ENCODE measurements at regions not wholly inside any gene's neighbourhood (a gene's known extent, or its start where the extent isn't known, plus 50 kb on each side); places are given as distances from the start of the nearest gene placed in this dataset.

DNA sequence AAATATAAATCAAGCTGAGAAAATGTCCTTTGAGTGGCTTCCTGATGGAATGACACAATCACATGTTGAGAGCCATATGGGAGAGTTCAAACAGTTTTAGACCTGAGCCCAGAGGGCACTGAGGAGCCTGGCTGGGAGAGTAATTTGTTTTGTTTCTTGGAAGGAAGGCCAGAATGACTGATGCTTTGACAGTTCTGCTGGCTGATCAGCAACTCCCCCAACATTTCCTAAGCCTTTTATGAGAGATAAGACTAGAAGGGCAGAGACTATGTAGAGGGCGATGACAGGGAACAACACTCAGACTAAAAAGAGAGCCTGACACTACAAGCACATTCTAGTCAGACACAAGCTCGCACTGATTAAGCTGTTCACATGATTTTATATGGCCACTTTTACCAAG lies 169.2 kb downstream of the COX7C start:
- no peak for DNase-seq

DNA sequence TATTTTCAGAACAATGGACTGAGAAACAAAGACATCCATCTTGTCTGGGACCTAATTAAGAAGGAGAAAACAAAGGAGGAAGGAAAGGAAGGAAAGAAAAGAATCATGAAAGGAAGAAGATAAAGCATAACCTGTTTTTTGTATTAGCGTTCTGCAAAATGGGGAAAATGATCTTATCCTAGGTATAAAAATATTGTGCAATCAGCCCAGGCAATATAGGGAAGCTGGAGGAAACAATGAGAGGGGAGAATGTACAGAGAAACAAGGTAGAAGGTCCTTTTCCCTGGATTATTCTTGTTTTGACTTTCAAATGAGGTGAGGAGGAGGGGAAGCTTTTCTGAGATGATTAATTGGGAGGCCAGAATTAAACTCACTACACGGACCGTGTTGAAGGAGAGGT lies 177.9 kb downstream of the COX7C start:
- DNase-seq: no peak

DNA sequence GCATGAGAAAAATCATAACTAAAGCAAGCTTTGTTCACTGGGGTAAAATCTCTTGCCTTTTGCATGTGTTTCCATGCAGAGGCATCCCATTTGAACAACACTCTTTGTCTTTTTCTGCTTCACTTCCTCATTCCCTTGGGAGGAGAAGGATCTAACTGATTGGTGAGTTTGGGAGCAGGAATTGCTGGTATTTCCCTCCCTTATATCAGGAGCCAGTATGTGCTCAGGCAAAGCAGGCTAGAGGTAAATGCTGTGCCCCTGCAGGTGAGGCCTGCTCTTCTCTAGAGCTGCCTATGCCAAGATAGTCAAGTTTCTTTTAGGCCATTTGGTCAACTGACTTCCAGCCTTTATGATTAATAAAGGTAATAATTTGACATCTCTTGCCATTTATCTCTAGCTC lies 179.9 kb downstream of the COX7C start:
- DNase-seq: no peak

DNA sequence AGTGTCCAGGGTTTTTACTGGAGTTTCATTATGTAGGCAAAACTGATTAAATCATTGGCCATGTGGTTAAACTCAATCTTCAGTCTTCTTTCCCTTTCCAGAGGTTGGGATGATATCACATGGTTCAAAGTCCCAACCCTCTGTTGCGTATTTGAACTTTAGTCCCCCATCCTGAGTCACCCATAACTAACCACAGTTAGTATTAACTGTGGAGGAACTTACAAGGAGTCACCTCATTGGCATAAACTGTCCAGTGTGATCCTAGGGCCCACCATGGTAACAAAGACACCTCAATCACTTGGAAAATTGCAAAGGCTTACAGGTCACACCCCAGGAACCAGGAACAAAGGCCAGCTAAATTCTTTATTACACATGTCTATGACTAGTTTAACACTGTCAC lies 188.5 kb downstream of the COX7C start:
- no peak for DNase-seq

DNA sequence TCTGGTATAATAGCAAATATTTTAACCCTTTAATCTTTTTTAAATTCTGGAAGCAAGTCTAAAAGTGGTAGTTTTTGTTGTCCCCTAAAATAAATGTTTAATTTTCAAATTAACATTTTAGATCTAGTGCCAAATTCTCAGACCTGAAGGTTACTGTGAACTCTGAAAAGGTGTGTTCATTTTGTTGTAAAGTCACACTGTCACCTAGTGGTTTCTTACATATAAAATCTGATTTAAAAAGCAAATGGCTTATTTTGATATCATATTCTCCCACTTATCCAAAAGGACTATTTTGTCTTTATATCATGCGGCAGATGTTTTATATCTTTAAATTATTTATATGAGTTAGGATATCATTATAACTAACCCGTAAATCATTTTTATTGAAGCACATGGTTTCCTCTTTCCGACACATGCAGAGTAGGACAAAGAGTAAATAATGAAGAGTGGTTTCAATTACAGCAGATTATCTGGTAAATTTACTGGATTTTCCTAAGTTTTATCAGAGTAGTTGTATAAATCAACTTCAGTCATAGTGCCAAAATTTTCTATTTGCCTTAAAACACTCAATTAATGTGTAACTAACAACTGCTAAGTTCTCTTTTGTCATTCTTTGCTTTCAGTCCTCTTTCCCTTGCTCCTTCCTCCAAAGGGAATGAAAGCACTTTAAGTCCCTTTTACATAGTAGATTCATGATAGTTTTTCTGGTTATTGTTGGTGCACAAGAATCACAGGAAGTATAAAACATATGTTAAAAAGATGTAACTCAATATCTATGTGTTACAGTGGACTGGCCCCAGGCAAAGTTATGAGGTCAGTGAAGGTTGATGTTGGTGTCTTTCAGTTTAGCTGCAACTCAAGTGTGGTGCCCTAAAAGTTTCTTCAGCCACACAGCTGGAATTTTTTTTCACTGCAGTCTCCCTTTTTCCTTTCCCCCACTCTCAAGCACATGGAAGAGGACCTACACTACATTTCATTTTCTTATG lies 189.6 kb downstream of the COX7C start:
- DNase-seq: no peak

DNA sequence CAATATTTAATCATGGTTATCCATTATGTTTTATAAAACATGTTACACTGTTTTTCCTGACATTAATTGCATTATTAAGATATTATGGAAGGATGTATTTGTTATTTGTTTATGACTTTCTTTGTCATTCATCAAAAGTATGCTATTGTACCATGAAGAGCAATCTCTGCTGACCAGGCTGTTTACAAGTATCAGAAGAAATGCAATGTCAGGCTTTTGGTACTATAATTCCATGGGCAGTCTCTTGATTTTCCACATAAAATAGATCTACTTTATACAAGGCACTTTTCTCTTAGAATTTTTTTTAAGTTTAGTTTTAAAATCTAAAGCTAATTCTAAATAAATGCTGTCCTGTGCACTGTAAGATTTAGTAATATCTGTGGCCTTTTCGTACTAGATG lies 196.6 kb downstream of the COX7C start:
- no peak for DNase-seq

DNA sequence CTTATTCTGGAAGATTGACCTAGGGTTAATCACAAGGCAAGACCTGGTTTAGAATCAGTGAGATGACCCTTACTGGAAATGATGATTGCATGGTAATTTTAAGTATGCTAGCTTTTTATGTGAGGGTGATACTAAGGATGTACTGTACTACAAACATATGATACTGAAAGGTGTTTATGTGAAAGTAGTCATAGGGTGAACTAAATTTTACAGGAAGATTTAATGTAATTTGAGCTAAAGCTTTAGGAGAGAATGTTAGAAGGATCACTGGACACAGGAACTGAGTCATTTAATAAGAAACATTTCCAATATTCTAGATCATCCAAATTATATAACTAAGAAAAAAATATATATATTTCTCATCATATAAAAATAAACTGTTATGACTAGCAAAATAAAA lies 197.2 kb downstream of the COX7C start:
- DNase-seq: no peak

DNA sequence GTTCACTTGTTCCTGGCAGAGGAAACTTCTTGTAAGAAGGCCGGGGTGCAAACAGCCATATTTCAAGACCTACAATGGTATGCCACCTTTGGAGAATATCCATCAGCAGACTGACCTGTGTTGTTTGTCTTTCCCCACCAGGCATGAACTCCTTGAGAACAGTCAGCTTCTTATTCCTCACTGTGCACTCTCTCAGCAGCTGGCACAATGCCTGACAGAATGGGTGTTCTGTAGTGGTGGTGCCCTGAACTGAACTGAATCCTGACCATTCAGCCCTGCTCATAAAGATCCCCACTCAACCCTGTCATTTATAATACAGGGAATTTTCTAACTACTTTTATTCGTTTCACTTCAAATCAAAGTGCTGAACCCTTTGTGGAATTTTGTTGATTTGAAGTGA lies 206.9 kb downstream of the COX7C start:
- DNase-seq: no peak

DNA sequence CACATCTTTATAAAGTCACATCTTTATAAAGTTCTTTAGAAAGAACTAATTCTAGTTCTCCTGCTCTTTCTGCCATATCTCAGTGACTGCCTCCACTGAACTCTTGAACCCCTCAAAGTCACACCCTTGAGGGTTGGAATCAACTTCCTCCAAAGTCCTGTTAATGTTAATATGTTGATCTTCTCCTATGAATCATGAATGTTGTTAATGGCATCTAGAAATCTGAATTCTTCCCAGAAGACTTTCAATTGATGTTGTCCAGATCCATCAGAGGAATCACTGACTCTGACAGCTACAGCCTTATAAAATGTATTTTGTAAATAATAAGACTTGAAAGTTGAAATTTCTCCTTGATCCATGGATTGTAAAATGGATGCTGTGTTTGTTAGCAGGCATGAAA lies 213.4 kb downstream of the COX7C start:
- DNase-seq: no peak

DNA sequence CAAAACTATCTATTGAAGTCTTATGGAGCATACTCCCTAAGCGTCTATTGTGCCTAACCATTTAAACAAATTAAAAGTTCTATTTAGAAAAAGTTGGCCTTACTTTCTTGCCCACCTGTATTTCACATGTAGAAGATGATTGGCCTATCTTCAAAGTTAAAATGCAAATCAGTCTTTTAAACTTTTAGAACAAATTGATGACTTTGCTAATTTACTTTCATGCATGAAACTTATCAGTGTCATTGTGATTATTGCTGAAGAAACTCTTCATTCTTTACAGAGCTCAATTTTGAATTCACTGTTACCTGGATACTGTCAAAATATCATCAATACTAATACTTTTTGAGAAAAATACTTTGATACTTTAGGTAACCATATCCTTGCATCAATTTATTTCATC lies 216.1 kb downstream of the COX7C start:
- no peak for DNase-seq

DNA sequence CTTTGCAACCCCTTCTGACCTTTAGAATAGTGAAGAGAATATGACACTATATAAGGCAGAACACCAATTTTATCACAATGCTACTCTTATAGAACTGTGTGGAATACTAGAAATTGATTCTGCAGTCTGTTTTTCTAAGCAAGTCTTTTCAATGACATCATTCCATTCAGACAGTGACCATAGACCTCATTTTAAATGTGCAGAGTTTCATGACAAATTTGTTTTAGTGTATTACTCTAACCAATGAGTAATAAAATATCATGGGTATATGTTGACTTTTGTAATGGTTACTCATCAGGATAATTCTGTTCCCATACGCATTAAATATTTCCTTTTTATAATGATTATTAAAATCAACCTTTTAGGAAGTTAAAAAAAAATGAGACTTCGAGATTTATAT lies 219.9 kb downstream of the COX7C start:
- no peak for DNase-seq

DNA sequence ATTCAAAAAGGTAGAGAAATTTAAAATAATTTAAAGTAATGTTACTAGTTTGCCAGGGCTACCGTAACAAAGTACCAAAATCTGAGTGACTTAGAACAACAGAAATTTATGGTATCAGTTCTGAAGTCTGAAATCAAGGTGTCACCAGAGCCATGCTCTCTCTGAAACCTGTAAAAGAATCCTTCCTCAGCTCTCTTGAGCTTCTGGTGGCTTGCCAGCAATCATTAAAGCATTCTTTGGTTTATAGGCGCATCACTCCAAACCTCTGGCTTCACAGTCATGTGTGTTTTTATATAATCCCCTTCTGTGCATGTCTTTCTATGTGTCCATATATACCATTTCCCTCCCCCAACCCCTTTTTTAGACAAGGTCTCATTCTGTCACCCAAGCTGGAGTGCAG lies 220.3 kb downstream of the COX7C start:
- DNase-seq: no peak

DNA sequence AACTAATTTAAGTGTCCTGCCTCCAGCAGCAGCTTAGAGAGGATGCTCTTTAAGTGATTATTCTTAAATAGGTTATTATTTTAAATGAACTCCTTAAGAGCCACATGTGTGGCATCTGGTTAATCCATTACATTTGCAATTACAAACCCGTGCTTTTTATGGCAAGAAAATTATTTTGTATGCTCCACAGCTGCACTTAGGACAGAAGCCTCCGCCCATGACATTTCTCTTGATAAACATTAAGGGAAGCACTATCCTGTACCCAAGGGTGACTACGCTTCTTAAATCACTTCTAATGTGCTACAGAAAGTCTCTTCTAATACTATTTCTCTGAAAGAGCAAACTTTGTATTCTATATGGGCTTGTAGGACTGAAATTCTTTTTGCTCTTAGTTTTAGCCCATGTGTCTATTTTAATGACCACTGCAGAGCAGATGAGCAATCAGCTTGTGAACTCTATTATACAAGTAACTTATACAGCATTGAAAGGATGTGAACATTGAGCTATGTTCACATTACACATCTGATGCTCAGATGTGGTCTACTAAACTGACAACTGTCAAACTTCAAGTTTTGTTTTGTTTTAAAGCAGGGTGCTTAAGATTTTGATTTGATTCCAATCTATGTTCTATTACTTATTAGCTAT lies 223.4 kb downstream of the COX7C start:
- no peak for DNase-seq

DNA sequence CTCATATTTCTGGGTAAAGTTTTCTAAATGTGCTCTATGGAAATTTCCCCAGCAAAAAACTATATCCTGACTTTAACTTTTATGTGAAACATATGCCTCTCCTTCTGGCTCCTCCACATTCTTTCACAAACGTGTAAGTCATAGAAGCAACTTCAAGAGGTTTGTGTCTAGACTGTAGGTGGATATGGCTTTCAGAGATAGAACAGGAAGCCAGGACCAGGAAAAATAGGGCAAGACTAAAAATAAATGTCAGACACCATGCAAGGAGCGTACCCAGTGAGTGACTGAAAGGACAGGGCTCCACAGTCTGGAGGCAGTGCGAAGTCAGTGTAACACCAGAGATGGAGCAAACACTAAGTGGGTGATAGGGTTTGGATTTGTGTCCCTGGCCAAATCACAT lies 240.7 kb downstream of the COX7C start:
- DNase-seq: no peak

DNA sequence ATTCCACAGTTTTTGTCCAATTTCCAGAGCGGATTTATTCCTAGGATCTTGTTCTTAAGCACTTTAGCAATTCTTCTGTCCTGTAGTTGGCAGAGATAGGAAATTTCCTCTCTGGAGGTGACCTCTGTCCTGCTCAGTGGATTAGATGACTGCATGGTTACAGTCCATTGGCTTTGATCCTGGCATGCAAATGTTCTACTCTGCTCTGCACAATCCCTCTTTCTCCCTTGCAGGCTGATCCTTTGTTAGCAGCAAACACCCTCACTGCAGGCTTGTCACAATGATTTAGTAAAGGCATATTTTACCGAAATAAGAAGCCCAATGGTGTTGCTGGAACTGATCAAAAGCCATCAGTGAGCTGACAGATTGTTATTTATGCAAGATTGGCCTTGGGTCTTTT lies 243.8 kb downstream of the COX7C start:
- no peak for DNase-seq

DNA sequence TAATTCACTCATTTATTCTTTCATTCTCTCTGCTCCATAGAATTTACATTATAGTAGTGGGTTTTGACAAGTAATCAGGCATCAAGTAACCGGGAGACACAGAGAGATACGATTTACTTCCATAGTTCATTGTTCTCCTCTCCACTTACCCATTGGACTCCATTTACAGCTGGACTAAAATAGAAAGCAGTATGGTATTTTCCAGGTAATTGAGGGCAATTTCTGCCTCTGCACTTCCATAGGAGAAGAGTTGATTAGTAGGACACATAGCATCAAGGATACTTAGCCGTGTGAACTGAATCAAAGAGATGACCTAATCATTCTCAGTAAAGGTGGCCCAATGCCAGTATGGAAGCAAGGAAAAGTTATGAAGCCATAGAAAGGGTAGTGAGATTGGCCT lies 244.4 kb downstream of the COX7C start:
- DNase-seq: no peak

DNA sequence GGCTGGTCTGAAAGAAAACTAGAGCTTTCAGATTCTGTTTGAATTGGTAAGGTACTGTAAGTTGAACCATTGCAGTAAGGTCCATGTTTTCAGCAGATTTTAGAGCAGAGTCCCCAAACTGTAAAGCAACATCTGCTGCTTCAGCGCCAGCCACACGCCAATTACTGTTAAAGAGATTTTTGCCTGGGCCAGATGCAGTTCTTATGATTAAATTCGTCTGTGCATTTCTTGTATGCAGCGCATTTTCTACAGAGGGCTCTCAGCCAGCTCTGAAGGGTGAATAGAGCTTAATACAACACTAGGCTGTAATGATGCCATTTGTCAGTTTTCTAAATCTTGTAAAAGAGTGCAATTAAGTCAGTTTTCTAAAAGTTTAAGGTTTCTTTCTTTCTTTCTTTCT lies 246.3 kb downstream of the COX7C start:
- no peak for DNase-seq

DNA sequence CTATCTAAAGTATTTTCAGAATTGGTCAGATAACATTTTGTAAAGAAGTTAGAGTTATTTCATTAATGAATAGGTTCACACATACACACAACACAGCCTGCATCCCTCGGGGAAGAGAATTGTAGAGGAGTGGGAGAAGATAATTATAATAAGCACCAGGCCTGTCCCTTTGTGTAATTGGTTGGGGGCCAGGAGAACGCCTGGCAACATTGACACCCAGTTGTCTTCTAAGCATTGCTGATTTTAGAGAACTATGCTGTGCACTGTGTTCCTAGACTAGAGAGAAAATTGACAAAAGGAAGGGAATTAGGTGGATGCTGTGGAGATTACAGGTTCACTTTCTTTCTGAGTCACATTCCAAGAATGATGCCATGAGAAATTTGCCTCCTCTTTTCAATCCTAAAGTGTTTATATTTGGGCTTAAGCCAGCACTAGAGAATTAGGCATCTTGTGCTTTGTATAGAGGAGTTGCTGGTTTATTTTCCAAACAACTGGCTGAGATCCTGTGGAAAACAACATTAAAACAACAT lies 247.6 kb downstream of the COX7C start:
- no peak for DNase-seq

DNA sequence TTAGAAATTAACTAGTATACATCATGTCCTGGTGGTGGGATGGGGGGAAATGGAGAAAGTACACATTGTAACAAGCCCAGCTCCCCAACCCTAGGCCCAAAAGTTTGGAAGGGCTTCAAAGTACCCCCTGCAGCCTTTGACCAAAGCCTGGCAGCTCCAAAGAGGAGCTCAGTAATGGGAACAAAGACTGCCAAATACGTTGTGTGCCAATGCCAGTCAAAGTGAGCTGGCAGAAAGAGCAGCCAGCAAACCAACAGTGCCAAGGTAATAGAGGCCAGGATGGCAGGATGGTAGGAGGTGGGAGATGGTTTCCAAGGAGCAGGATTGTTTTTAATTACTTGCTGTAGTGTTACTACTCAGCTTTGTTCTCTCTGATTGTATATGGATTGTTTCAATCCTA lies 248.3 kb downstream of the COX7C start:
- no peak for DNase-seq

DNA sequence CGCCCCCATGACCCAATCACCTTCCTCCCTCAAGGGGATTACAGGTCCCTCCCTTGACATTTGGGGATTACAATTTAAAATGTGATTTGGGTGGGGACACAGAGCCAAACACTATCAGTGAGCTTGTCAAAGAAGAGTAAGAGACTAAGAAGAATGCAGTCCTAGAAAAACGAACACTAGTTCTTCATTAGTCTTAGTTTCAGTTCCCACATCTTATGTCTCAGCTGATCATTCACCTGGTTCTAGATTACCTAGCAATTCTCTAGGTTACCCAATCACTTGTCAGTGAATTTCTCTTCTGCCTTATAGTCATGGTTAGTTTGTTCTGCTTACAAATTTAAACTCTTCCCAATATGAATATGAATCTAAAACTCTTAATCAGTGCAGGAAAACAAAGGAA lies 251.5 kb downstream of the COX7C start:
- DNase-seq: no peak

DNA sequence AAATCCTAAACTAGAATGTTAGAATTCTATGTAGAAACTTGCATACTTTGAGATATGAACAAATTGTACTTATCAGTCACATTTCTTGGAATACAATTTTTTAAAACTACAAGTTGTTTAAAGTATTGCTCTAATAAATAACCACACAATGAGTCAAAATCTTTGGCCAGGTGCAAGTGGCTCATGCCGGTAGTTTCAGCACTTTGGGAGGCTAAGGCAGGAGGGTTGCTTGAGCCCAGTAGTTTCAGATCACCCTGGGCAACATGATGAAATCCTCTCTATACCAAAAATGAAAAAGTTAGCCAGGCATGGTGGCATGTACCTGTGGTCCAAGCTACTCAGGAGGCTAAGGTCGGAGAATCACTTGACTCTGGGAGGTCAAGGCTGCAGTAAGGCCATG lies 257.8 kb downstream of the COX7C start:
- DNase-seq: no peak

DNA sequence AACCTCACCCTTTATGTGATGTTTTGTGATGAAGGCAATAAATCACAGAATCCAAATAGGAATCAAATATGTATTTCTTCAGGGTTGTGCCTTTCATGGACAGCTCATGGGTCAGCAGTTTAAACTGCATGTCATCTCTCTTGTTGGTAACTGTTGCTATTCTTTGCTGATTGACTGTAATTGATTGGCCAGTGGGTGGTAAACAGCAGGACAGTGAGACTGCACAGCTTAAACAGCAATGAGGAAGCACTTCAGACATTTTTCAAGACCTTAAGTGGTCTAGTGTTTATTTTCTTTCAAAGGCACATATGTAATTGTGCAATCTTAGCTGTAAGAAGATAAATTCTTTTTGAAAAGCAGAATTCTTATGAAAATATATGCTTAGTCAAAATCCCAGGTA lies 260.5 kb downstream of the COX7C start:
- DNase-seq: no peak

DNA sequence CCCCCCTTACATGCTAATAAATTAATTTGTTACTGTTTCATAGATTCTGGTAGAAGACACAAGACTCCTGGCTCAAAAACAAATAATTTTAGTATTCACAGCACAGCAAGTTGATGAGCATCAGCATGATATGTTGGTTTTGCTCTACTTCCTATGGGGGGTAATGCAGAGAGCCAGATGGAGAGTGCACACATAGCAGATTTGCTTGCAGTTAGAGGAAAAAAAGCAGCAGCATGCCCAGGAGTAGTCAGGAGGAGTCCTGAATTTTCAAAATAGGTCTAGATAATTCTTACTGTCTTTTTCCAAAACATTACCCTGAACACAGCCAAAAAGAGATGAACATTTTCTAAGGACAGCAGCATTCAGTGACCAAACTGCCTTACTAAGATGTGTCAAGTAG lies 261.3 kb downstream of the COX7C start:
- no peak for DNase-seq

DNA sequence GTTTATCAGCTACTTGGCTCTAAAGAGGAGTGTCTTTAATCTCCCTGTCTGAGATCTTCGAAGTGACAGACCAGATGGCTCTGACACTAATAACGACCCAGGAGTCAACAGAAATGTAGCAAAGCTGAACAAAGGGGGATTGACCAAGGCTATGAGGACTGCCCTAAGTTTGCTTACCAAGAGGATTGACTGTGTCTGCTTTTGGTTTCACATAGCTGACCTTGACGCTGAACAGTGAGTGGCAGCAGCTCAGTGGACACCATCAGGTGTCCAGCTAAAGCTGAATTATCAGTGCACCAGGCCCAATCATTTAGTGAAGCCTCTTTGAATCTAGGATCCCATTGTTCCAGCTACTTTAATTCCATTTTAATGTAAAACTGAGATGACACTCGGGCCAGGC lies 262.6 kb downstream of the COX7C start:
- no peak for DNase-seq
